ENCODE measurements at regions not wholly inside any gene's neighbourhood (a gene's known extent, or its start where the extent isn't known, plus 50 kb on each side); places are given as distances from the start of the nearest gene placed in this dataset.
"Not testable (repeated sequence)": the region's sequence is repeated elsewhere in the genome, so short reads cannot be mapped to it uniquely, and the experiment has no call there.

DNA sequence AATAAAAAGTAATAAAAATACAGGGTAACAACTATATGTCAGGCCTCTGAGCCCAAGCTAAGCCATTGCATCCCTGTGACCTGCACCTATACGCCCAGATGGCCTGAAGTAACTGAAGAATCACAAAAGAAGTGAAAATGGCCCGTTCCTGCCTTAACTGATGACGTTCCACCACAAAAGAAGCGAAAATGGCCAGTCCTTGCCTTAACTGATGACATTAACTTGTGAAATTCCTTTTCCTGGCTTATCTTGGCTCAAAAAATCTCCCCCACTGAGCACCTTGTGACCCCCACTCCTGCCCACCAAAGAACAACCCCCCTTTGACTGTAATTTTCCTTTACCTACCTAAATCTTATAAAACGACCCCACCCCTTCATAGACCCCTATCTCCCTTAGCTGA lies 963.8 kb downstream of the FAM181B start:
- H3K4me3 ChIP-seq (ENCODE audit: low read depth in 2 of 2, low read length in 2 of 2); DNase-seq (ENCODE audit: low read depth, low spot score); CTCF ChIA-PET; intact Hi-C loops (cut with micrococcal nuclease; ENCODE audit: unreplicated experiment); H3K9me3 ChIP-seq (ENCODE audit: control insufficient read depth, insufficient read depth, low read depth, low read length); BruUV-seq (replicated peaks); POLR2A ChIA-PET; ATAC-seq; H3K27ac ChIP-seq (ENCODE audit: low read length); H3K27me3 ChIP-seq (ENCODE audit: control insufficient read depth, insufficient read depth, low read length); H3K36me3 ChIP-seq (ENCODE audit: control insufficient read depth, insufficient read depth, low read length); H3K4me1 ChIP-seq (ENCODE audit: control insufficient read depth, insufficient read depth, low read length); in situ Hi-C loops (cut with HindIII; ENCODE audit: low pct_unique_long_range_greater_than_20kb, low sequenced_read_pairs): not testable (repeated sequence)

DNA sequence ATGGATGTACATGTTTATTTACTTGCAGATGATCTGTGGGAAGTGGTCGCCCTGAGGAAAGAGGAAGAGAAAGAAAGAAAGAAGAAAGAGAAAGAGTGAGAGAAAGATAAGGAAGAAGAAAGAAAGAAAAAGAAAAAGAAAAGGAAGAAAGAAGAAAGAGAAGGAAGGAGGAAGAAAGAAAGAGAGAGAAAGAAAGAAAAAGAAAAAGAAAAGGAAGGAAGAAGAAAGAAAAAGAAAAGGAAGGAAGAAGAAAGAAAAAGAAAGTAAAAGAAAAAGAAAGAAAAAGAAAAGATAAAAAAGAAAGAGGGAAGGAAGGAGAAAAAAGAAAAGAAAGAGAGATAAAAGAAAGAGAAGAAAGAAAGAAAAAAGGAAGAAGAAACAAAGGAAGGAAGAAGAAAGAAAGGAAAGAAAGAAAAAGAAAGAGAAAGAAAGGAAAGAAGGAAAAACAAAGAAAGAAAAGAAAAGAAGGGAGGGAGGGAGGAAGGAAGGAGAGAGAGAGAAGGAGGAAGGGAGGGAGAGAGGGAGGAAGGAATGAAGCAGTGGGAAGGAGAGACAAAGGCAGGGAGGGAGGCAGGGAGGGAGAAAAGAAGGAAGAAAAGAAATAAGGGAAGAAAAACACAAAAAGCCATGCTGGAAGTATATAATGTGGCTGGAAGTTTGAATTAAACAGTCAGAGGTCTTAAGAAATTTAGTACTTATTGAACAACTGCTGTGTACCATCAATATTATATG lies 976.6 kb downstream of the FAM181B start:
- Histone ChIP-seq H3K4me1 (ENCODE audit: control insufficient read depth, insufficient read depth, low read length) (no peaks in the 10 kb centered on the region), H3K27me3 (ENCODE audit: control insufficient read depth, insufficient read depth, low read length) (no peaks in the 10 kb centered on the region), H3K36me3 (ENCODE audit: control insufficient read depth, insufficient read depth, low read length) (no peaks in the 10 kb centered on the region), H3K27ac (ENCODE audit: low read length) (no peak overlapping the region), H3K4me3 (ENCODE audit: low read depth in 2 of 2, low read length in 2 of 2) (no peak overlapping the region), H3K9me3 (ENCODE audit: control insufficient read depth, insufficient read depth, low read depth, low read length) (no peaks in the 10 kb centered on the region; the same call in 1 of the 2 replicates)
- no peak for ATAC-seq
- CTCF ChIA-PET: no interaction called here
- DNase-seq (ENCODE audit: low read depth, low spot score): no peak
- in situ Hi-C loops (cut with HindIII; ENCODE audit: low pct_unique_long_range_greater_than_20kb, low sequenced_read_pairs) (no loop called here), intact Hi-C loops (cut with micrococcal nuclease; ENCODE audit: unreplicated experiment) (no loop called here)
- POLR2A ChIA-PET: no interaction called here
- no TSS peak for BruUV-seq (replicated peaks)
- TF ChIP-seq SIN3A (IDR thresholded peaks at IDR 0.05; ENCODE audit: borderline replicate concordance, insufficient read depth, low read depth, low read length) (no peak), TCF7L2 (IDR thresholded peaks at IDR 0.05; ENCODE audit: low read depth, low read length) (no peak)
- TF ChIP-seq, protein P1, sequence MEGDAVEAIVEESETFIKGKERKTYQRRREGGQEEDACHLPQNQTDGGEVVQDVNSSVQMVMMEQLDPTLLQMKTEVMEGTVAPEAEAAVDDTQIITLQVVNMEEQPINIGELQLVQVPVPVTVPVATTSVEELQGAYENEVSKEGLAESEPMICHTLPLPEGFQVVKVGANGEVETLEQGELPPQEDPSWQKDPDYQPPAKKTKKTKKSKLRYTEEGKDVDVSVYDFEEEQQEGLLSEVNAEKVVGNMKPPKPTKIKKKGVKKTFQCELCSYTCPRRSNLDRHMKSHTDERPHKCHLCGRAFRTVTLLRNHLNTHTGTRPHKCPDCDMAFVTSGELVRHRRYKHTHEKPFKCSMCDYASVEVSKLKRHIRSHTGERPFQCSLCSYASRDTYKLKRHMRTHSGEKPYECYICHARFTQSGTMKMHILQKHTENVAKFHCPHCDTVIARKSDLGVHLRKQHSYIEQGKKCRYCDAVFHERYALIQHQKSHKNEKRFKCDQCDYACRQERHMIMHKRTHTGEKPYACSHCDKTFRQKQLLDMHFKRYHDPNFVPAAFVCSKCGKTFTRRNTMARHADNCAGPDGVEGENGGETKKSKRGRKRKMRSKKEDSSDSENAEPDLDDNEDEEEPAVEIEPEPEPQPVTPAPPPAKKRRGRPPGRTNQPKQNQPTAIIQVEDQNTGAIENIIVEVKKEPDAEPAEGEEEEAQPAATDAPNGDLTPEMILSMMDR (IDR thresholded peaks at IDR 0.05): no peak
- TF ChIP-seq, protein P2, sequence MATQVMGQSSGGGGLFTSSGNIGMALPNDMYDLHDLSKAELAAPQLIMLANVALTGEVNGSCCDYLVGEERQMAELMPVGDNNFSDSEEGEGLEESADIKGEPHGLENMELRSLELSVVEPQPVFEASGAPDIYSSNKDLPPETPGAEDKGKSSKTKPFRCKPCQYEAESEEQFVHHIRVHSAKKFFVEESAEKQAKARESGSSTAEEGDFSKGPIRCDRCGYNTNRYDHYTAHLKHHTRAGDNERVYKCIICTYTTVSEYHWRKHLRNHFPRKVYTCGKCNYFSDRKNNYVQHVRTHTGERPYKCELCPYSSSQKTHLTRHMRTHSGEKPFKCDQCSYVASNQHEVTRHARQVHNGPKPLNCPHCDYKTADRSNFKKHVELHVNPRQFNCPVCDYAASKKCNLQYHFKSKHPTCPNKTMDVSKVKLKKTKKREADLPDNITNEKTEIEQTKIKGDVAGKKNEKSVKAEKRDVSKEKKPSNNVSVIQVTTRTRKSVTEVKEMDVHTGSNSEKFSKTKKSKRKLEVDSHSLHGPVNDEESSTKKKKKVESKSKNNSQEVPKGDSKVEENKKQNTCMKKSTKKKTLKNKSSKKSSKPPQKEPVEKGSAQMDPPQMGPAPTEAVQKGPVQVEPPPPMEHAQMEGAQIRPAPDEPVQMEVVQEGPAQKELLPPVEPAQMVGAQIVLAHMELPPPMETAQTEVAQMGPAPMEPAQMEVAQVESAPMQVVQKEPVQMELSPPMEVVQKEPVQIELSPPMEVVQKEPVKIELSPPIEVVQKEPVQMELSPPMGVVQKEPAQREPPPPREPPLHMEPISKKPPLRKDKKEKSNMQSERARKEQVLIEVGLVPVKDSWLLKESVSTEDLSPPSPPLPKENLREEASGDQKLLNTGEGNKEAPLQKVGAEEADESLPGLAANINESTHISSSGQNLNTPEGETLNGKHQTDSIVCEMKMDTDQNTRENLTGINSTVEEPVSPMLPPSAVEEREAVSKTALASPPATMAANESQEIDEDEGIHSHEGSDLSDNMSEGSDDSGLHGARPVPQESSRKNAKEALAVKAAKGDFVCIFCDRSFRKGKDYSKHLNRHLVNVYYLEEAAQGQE (IDR thresholded peaks at IDR 0.05; ENCODE audit: insufficient read depth in 1 of 2, low read depth in 2 of 2, low read length in 1 of 2): no peak

DNA sequence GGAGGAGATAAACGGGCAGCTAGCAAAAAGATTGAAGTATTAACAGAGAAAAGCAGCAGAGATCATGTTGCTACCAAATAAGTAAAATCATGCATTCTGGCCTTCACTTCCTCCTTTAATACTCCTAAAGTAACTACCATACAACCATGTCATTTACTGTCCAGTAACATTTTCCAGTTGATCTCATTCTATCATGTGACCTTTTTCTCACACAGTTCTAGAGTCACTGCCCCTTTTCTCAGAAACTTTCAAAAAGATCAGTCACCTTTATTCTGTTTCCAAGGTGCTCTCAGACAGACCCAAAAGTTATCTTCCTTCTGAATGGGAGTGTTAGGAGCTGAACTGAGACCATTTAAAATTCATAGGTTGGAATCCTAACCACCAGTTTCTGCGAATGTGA lies 984.4 kb downstream of the FAM181B start:
- intact Hi-C loops (cut with micrococcal nuclease; ENCODE audit: unreplicated experiment) (no loop called here), in situ Hi-C loops (cut with HindIII; ENCODE audit: low pct_unique_long_range_greater_than_20kb, low sequenced_read_pairs) (no loop called here)
- TF ChIP-seq POLR2AphosphoS5 (IDR thresholded peaks at IDR 0.05; ENCODE audit: low read depth, low read length) (no peak), TCF7L2 (IDR thresholded peaks at IDR 0.05; ENCODE audit: low read depth, low read length) (no peak)
- DNase-seq (ENCODE audit: low read depth, low spot score): no peak
- Histone ChIP-seq H3K4me1 (ENCODE audit: control insufficient read depth, insufficient read depth, low read length) (no peaks in the 10 kb centered on the region), H3K9me3 (ENCODE audit: control insufficient read depth, insufficient read depth, low read depth, low read length) (no peaks in the 10 kb centered on the region; the same call in 1 of the 2 replicates), H3K27ac (ENCODE audit: low read length) (no peak overlapping the region), H3K4me3 (ENCODE audit: low read depth in 2 of 2, low read length in 2 of 2) (no peak overlapping the region), H3K27me3 (ENCODE audit: control insufficient read depth, insufficient read depth, low read length) (no peaks in the 10 kb centered on the region), H3K36me3 (ENCODE audit: control insufficient read depth, insufficient read depth, low read length) (no peaks in the 10 kb centered on the region)
- CTCF ChIA-PET: no interaction called here
- no peak for ATAC-seq
- POLR2A ChIA-PET: no interaction called here
- no TSS peak for BruUV-seq (replicated peaks)

Data from Panc1 (cell line).